RWPE2 (cell line): ENCODE measurements at regions not wholly inside any gene's neighbourhood (a gene's known extent, or its start where the extent isn't known, plus 50 kb on each side); places are given as distances from the start of the nearest gene placed in this dataset.
A peak's percentile ranks its signal among the peaks of the same experiment; 100 is the strongest.

Source experiments
- ATAC-seq: fragments of 200-7000 bp; cut with Tn5 transposase; 3 replicates; pipeline ENCODE4 v1.9.1; 2021; ENCODE audit warnings: low read depth
- DNase-seq: peaks from one replicate; pipeline ENCODE4 v3.0.0-alpha.2; 2020; ENCODE audit warnings: low spot score
- H3K27ac ChIP-seq: fragments of 450-650 bp; 2 replicates; pipeline ENCODE4 v1.5.1; 2017; ENCODE audit warnings: mild to moderate bottlenecking; ENCODE audit not compliant: poor library complexity, severe bottlenecking
- H3K27me3 ChIP-seq: fragments of 250-450 bp; sonication (Bioruptor Pico); 2 replicates; pipeline ENCODE4 v1.5.1; 2021; ENCODE audit warnings: mild to moderate bottlenecking, moderate library complexity; ENCODE audit not compliant: insufficient read depth, poor library complexity, severe bottlenecking
- H3K36me3 ChIP-seq: fragments of 250-450 bp; sonication (Bioruptor Pico); 2 replicates; pipeline ENCODE4 v1.5.1; 2020; ENCODE audit warnings: low read depth, mild to moderate bottlenecking, moderate library complexity
- H3K4me1 ChIP-seq: fragments of 250-450 bp; sonication (Bioruptor Pico); 2 replicates; pipeline ENCODE4 v1.5.1; 2021; ENCODE audit warnings: mild to moderate bottlenecking, moderate library complexity; ENCODE audit not compliant: insufficient read depth, poor library complexity, severe bottlenecking
- H3K4me3 ChIP-seq: fragments of 250-450 bp; sonication (Bioruptor Pico); 2 replicates; pipeline ENCODE4 v1.5.1; 2021; ENCODE audit warnings: mild to moderate bottlenecking, moderate library complexity; ENCODE audit not compliant: severe bottlenecking
- H3K9me3 ChIP-seq: fragments of 250-450 bp; sonication (Bioruptor Pico); 2 replicates; pipeline ENCODE4 v1.5.1; 2021; ENCODE audit warnings: mild to moderate bottlenecking, moderate library complexity; ENCODE audit not compliant: severe bottlenecking
- CTCF ChIP-seq: fragments of 450-650 bp; IDR thresholded peaks from one replicate; pipeline ENCODE4 v1.5.1; 2017; ENCODE audit warnings: mild to moderate bottlenecking, moderate library complexity; ENCODE audit not compliant: poor library complexity, severe bottlenecking

GRCh38 chr13:84132491-84132890 is 250.2 kb upstream of the SLITRK1 start:
- no peaks in the 10 kb centered on the region for H3K27me3 ChIP-seq
- no peaks in the 10 kb centered on the region for H3K9me3 ChIP-seq
- no peak overlapping the region for H3K27ac ChIP-seq
- no peak for DNase-seq
- no peaks in the 10 kb centered on the region for H3K36me3 ChIP-seq
- H3K4me3 ChIP-seq = no peak overlapping the region
- no peak for ATAC-seq
- no peaks in the 10 kb centered on the region for H3K4me1 ChIP-seq
- peak; percentile 7 for TF ChIP-seq CTCF

GRCh38 chr13:84131249-84131648 is 249.0 kb upstream of the SLITRK1 start:
- Histone ChIP-seq H3K4me3 (no peak overlapping the region), H3K4me1 (no peaks in the 10 kb centered on the region), H3K36me3 (no peaks in the 10 kb centered on the region), H3K27me3 (no peaks in the 10 kb centered on the region), H3K9me3 (no peaks in the 10 kb centered on the region), H3K27ac (no peak overlapping the region)
- DNase-seq (no peak), ATAC-seq (no peak)
- TF ChIP-seq CTCF = no peak

GRCh38 chr13:84130495-84131114 is 248.3 kb upstream of the SLITRK1 start:
- H3K9me3 ChIP-seq = no peaks in the 10 kb centered on the region
- H3K36me3 ChIP-seq = no peaks in the 10 kb centered on the region
- no peak overlapping the region for H3K4me3 ChIP-seq
- no peak for TF ChIP-seq CTCF
- no peak for DNase-seq
- H3K27me3 ChIP-seq = no peaks in the 10 kb centered on the region
- H3K27ac ChIP-seq = no peak overlapping the region
- ATAC-seq = no peak; the same call in 2 of the 3 replicates
- no peaks in the 10 kb centered on the region for H3K4me1 ChIP-seq

GRCh38 chr13:84129966-84130365 is 247.7 kb upstream of the SLITRK1 start:
- no peak for DNase-seq
- no peaks in the 10 kb centered on the region for H3K36me3 ChIP-seq

More at GRCh38 chr13:84129966-84130365, 247.7 kb upstream of the SLITRK1 start:
- TF ChIP-seq CTCF = no peak
- Histone ChIP-seq H3K27me3 (no peaks in the 10 kb centered on the region), H3K4me3 (no peak overlapping the region), H3K9me3 (no peaks in the 10 kb centered on the region), H3K27ac (no peak overlapping the region), H3K4me1 (no peaks in the 10 kb centered on the region)
- no peak for ATAC-seq
